ENCODE measurements at regions not wholly inside any gene's neighbourhood (a gene's known extent, or its start where the extent isn't known, plus 50 kb on each side); places are given as distances from the start of the nearest gene placed in this dataset.

DNA sequence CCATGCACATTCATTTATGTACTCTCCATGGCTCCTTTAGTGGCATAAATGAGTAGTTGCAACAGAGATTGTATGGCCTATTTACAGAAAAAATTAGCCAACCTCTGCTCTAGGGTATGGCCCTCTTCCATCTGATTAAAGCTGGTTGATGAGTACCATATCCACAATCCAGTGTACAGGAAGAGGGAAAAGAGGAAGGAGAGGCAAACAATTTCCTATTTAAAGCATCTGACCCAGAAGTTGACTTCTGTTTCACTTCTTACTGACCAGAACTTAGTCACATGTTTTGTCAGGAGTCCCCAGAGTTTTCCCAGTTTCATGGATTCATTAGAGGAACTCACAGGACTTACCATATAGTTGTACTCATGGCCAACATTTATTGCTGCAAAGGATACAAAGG, 68.6 kb upstream of the STARD4 start:
- TF ChIP-seq, protein P1, sequence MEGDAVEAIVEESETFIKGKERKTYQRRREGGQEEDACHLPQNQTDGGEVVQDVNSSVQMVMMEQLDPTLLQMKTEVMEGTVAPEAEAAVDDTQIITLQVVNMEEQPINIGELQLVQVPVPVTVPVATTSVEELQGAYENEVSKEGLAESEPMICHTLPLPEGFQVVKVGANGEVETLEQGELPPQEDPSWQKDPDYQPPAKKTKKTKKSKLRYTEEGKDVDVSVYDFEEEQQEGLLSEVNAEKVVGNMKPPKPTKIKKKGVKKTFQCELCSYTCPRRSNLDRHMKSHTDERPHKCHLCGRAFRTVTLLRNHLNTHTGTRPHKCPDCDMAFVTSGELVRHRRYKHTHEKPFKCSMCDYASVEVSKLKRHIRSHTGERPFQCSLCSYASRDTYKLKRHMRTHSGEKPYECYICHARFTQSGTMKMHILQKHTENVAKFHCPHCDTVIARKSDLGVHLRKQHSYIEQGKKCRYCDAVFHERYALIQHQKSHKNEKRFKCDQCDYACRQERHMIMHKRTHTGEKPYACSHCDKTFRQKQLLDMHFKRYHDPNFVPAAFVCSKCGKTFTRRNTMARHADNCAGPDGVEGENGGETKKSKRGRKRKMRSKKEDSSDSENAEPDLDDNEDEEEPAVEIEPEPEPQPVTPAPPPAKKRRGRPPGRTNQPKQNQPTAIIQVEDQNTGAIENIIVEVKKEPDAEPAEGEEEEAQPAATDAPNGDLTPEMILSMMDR (IDR thresholded peaks at IDR 0.05; ENCODE audit: insufficient read depth, low read depth, low read length), result no peak
- TF ChIP-seq EZH2 (IDR thresholded peaks at IDR 0.05; ENCODE audit: insufficient read depth, low read length), result no peak
